GM21390 (cell line): ENCODE measurements at regions not wholly inside any gene's neighbourhood (a gene's known extent, or its start where the extent isn't known, plus 50 kb on each side); places are given as distances from the start of the nearest gene placed in this dataset.
"Not testable (repeated sequence)": the region's sequence is repeated elsewhere in the genome, so short reads cannot be mapped to it uniquely, and the experiment has no call there.

ENCODE experiments used
- ATAC-seq: cut with Tn5 transposase; IDR thresholded peaks from one replicate; pipeline ENCODE4 v1.9.1; 2021; ENCODE audit not compliant: unreplicated experiment

GRCh38 chr6:27854421-27854820 is 57.8 kb downstream of the OR2B2 start:
- ATAC-seq = no peak

- no peak for ATAC-seq
Observed at GRCh38 chr6:27851440-27851839, 60.8 kb downstream of the OR2B2 start.

GRCh38 chr6:27849001-27849400 is 63.2 kb downstream of the OR2B2 start:
- not testable (repeated sequence) for ATAC-seq

- ATAC-seq = no peak
Observed at GRCh38 chr6:27847706-27848105, 64.5 kb downstream of the OR2B2 start.

- ATAC-seq = no peak
Observed at GRCh38 chr6:27840572-27840971, 71.6 kb downstream of the OR2B2 start.

- ATAC-seq = no peak
Observed at GRCh38 chr6:27839626-27840475, 72.3 kb downstream of the OR2B2 start.

GRCh38 chr6:27838945-27839625 is 73.1 kb downstream of the OR2B2 start:
- ATAC-seq = no peak

- ATAC-seq = peak; percentile 72
Observed at GRCh38 chr6:27838058-27838944, 73.9 kb downstream of the OR2B2 start.

GRCh38 chr6:27837625-27838057 is 74.6 kb downstream of the OR2B2 start:
- no peak for ATAC-seq

- ATAC-seq = peak; percentile 34
Observed at GRCh38 chr6:27836783-27837624, 75.2 kb downstream of the OR2B2 start.

GRCh38 chr6:27836141-27836782 is 75.9 kb downstream of the OR2B2 start:
- no peak for ATAC-seq

- ATAC-seq = no peak
Observed at GRCh38 chr6:27834879-27835549, 77.2 kb downstream of the OR2B2 start.

GRCh38 chr6:27834384-27834783 is 77.8 kb downstream of the OR2B2 start:
- no peak for ATAC-seq

GRCh38 chr6:27831434-27832081 is 80.6 kb downstream of the OR2B2 start:
- peak; percentile 83 for ATAC-seq

- ATAC-seq = peak; percentile 73
Observed at GRCh38 chr6:27830600-27831433, 81.4 kb downstream of the OR2B2 start.

GRCh38 chr6:27830212-27830599 is 82.0 kb downstream of the OR2B2 start:
- ATAC-seq = no peak

- ATAC-seq = no peak
Observed at GRCh38 chr6:27829453-27830211, 82.6 kb downstream of the OR2B2 start.
